Loucy (cell line): ENCODE measurements at regions not wholly inside any gene's neighbourhood (a gene's known extent, or its start where the extent isn't known, plus 50 kb on each side); places are given as distances from the start of the nearest gene placed in this dataset.

Source experiments
- H2AFZ ChIP-seq: fragments of 200-600 bp; sonication (generic); 2 replicates; pipeline ENCODE4 v1.6.0; 2016; ENCODE audit warnings: antibody characterized with exemption, mild to moderate bottlenecking, low read length, moderate library complexity
- H3F3A ChIP-seq: fragments of 200-600 bp; 2 replicates; pipeline ENCODE4 v1.6.0; 2016; ENCODE audit warnings: antibody characterized with exemption, low read depth, mild to moderate bottlenecking
- H3K27me3 ChIP-seq: fragments of 200-600 bp; sonication (generic); 2 replicates; pipeline ENCODE4 v1.6.1; 2014; ENCODE audit warnings: low read length, mild to moderate bottlenecking; ENCODE audit not compliant: insufficient read depth, poor library complexity, severe bottlenecking
- H3K36me3 ChIP-seq: fragments of 200-600 bp; sonication (generic); 2 replicates; pipeline ENCODE4 v1.6.1; 2016; ENCODE audit warnings: low read length; ENCODE audit not compliant: insufficient read depth
- H3K4me1 ChIP-seq: fragments of 200-600 bp; sonication (generic); 2 replicates; pipeline ENCODE4 v1.5.1; 2014; ENCODE audit warnings: low read length, mild to moderate bottlenecking; ENCODE audit not compliant: insufficient read depth, poor library complexity, severe bottlenecking
- H3K4me2 ChIP-seq: fragments of 200-600 bp; sonication (generic); 2 replicates; pipeline ENCODE4 v1.6.0; 2014; ENCODE audit warnings: antibody characterized with exemption, low read length, low read depth, mild to moderate bottlenecking; ENCODE audit not compliant: poor library complexity, severe bottlenecking
- H3K4me3 ChIP-seq: fragments of 200-600 bp; sonication (generic); 2 replicates; pipeline ENCODE4 v1.5.1; 2014; ENCODE audit warnings: low read length, mild to moderate bottlenecking, mixed read lengths; ENCODE audit not compliant: poor library complexity, severe bottlenecking
- H3K79me2 ChIP-seq: fragments of 200-600 bp; sonication (generic); 2 replicates; pipeline ENCODE4 v1.6.1; 2014; ENCODE audit warnings: low read length; ENCODE audit not compliant: insufficient read depth
- H3K9ac ChIP-seq: fragments of 200-600 bp; sonication (generic); 2 replicates; pipeline ENCODE4 v1.6.0; 2014; ENCODE audit warnings: mild to moderate bottlenecking, low read depth, low read length, moderate library complexity; ENCODE audit not compliant: poor library complexity, severe bottlenecking
- H3K9me2 ChIP-seq: fragments of 200-600 bp; sonication (generic); replicated peaks from 2 replicates; pipeline ENCODE4 v1.6.1; 2016; ENCODE audit warnings: low read depth, low read length, mixed read lengths
- H3K9me3 ChIP-seq: fragments of 200-600 bp; sonication (generic); 2 replicates; pipeline ENCODE4 v1.6.1; 2014; ENCODE audit warnings: mild to moderate bottlenecking, antibody characterized with exemption, low read length, low read depth; ENCODE audit not compliant: insufficient read depth
- H4K20me1 ChIP-seq: fragments of 200-600 bp; sonication (generic); 2 replicates; pipeline ENCODE4 v1.6.0; 2014; ENCODE audit warnings: antibody characterized with exemption, low read length, mild to moderate bottlenecking; ENCODE audit not compliant: insufficient read depth, poor library complexity, severe bottlenecking
- EZH2phosphoT487 ChIP-seq: fragments of 200-600 bp; IDR thresholded peaks from 2 replicates; pipeline ENCODE4 v1.6.1; 2018; ENCODE audit warnings: antibody characterized with exemption, mild to moderate bottlenecking, moderate library complexity, borderline replicate concordance
- TF ChIP-seq, protein P1 (sequence below): fragments of 200-600 bp; sonication (generic); conservative IDR thresholded peaks from 2 replicates; pipeline ENCODE4 v1.5.1; 2014; ENCODE audit warnings: mild to moderate bottlenecking, antibody characterized with exemption, low read length

DNA sequence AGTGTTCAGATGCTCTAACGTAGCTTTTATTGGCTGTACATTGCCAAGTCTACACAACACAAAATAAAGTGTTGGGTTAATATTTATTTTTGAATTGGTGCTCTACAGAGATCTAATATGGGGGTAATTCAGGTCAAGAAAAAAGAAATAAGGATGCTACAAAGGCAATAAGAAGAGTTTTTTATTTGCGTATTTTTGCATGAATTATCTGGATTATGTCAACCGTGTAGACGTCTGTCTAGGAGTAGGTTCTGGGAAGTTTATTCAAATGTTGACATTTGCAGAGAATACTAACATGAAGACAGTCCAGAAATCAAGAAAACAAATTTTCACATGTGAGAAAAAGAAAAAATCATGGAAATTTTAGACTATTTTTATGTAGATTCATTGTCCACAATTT is 876.7 kb upstream of the POU3F3 start:
- H3K4me3 ChIP-seq: no peak overlapping the region
- no peaks in the 10 kb centered on the region for H3K36me3 ChIP-seq
- H4K20me1 ChIP-seq: no peaks in the 10 kb centered on the region
- no peak for TF ChIP-seq EZH2phosphoT487
- TF ChIP-seq, protein P1, sequence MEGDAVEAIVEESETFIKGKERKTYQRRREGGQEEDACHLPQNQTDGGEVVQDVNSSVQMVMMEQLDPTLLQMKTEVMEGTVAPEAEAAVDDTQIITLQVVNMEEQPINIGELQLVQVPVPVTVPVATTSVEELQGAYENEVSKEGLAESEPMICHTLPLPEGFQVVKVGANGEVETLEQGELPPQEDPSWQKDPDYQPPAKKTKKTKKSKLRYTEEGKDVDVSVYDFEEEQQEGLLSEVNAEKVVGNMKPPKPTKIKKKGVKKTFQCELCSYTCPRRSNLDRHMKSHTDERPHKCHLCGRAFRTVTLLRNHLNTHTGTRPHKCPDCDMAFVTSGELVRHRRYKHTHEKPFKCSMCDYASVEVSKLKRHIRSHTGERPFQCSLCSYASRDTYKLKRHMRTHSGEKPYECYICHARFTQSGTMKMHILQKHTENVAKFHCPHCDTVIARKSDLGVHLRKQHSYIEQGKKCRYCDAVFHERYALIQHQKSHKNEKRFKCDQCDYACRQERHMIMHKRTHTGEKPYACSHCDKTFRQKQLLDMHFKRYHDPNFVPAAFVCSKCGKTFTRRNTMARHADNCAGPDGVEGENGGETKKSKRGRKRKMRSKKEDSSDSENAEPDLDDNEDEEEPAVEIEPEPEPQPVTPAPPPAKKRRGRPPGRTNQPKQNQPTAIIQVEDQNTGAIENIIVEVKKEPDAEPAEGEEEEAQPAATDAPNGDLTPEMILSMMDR: no peak
- H3K79me2 ChIP-seq: no peaks in the 10 kb centered on the region
- no peak overlapping the region for H3K9ac ChIP-seq
- H3K9me2 ChIP-seq: no peaks in the 10 kb centered on the region
- H2AFZ ChIP-seq: no peak overlapping the region
- H3K4me2 ChIP-seq: no peak overlapping the region
- no peaks in the 10 kb centered on the region for H3K9me3 ChIP-seq
- H3F3A ChIP-seq: no peaks in the 10 kb centered on the region
- H3K27me3 ChIP-seq: no peaks in the 10 kb centered on the region
- no peaks in the 10 kb centered on the region for H3K4me1 ChIP-seq

DNA sequence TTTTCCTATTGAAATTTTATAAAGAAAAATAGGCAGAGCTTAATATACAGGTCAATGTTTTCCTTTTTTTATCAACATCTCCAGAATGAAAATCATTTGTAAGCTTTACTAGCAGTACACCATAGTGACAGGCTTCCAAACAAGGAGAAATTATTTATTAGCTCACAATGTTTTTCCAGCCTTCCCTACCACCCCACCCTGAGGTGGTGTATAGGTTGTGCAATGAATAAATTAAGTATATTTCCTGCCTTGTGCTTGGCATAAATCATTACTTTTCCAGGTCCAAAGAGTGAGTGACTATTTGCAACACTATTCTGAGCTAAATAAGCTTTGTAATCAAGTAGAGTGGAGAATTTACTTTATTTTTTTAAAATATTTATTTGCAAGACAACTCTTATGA is 876.2 kb upstream of the POU3F3 start:
- H3F3A ChIP-seq: no peaks in the 10 kb centered on the region
- no peak overlapping the region for H2AFZ ChIP-seq
- H3K9me2 ChIP-seq: no peaks in the 10 kb centered on the region
- TF ChIP-seq, protein P1: no peak
- no peak for TF ChIP-seq EZH2phosphoT487
- no peaks in the 10 kb centered on the region for H3K27me3 ChIP-seq
- H3K4me2 ChIP-seq: no peak overlapping the region
- no peaks in the 10 kb centered on the region for H3K4me1 ChIP-seq
- no peaks in the 10 kb centered on the region for H3K9me3 ChIP-seq
- H3K79me2 ChIP-seq: no peaks in the 10 kb centered on the region
- no peak overlapping the region for H3K9ac ChIP-seq
- H3K4me3 ChIP-seq: no peak overlapping the region
- H4K20me1 ChIP-seq: no peaks in the 10 kb centered on the region
- H3K36me3 ChIP-seq: no peaks in the 10 kb centered on the region

DNA sequence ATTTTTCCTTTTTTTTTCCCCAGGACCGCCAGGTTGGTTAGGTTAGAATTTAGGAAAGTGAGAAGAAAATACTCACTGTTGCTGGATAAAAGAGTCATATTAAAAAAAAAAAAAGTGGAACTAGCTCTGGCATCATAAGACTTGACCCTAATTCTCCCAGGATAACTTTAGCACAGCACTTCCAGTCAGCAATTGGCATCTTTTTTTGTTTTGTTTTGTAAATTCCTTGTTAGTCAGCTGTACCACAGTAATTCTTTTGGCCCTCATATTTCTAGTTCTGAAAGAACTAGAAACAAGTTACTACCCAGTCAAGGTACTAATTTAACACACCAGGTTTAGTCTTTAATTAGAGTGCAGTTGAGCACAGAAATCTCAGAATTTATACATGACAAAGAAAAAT is 873.5 kb upstream of the POU3F3 start:
- no peaks in the 10 kb centered on the region for H4K20me1 ChIP-seq
- no peaks in the 10 kb centered on the region for H3K9me3 ChIP-seq
- no peaks in the 10 kb centered on the region for H3K4me1 ChIP-seq
- H3K36me3 ChIP-seq: no peaks in the 10 kb centered on the region
- H3K9me2 ChIP-seq: no peaks in the 10 kb centered on the region
- H3K9ac ChIP-seq: no peak overlapping the region
- no peaks in the 10 kb centered on the region for H3K79me2 ChIP-seq
- TF ChIP-seq, protein P1: no peak
- TF ChIP-seq EZH2phosphoT487: no peak
- H3K4me2 ChIP-seq: no peak overlapping the region
- no peaks in the 10 kb centered on the region for H3F3A ChIP-seq
- no peaks in the 10 kb centered on the region for H3K27me3 ChIP-seq
- H3K4me3 ChIP-seq: no peak overlapping the region
- H2AFZ ChIP-seq: no peak overlapping the region
